ENCODE measurements at regions not wholly inside any gene's neighbourhood (a gene's known extent, or its start where the extent isn't known, plus 50 kb on each side); places are given as distances from the start of the nearest gene placed in this dataset.

DNA sequence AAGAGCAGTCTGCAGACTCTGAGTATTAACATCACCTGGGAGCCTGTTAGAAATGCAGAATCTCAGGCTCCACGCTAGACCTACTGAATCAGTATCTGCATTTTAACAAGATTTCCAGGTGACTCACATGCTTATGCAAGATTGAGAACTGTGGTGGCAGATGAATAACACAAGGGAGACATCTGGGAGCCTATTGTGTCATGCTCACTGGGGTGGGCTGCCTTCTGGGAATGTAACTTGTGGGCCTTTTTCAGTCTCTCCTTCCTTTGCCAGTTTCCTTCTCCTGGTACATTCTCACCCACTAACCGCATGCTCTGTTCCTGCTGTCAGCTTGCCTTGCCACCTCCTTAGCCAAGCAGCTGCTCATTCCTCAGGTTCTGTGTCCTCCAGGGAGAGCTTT lies 176.6 kb upstream of the C9orf72 start:
- TF ChIP-seq, protein P1, sequence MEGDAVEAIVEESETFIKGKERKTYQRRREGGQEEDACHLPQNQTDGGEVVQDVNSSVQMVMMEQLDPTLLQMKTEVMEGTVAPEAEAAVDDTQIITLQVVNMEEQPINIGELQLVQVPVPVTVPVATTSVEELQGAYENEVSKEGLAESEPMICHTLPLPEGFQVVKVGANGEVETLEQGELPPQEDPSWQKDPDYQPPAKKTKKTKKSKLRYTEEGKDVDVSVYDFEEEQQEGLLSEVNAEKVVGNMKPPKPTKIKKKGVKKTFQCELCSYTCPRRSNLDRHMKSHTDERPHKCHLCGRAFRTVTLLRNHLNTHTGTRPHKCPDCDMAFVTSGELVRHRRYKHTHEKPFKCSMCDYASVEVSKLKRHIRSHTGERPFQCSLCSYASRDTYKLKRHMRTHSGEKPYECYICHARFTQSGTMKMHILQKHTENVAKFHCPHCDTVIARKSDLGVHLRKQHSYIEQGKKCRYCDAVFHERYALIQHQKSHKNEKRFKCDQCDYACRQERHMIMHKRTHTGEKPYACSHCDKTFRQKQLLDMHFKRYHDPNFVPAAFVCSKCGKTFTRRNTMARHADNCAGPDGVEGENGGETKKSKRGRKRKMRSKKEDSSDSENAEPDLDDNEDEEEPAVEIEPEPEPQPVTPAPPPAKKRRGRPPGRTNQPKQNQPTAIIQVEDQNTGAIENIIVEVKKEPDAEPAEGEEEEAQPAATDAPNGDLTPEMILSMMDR (conservative IDR thresholded peaks at IDR 0.05; ENCODE audit: low read depth, low read length), result no peak
- TF ChIP-seq POLR2A (IDR thresholded peaks at IDR 0.05; ENCODE audit: low read depth, low read length), result no peak
- TF ChIP-seq, protein P2, sequence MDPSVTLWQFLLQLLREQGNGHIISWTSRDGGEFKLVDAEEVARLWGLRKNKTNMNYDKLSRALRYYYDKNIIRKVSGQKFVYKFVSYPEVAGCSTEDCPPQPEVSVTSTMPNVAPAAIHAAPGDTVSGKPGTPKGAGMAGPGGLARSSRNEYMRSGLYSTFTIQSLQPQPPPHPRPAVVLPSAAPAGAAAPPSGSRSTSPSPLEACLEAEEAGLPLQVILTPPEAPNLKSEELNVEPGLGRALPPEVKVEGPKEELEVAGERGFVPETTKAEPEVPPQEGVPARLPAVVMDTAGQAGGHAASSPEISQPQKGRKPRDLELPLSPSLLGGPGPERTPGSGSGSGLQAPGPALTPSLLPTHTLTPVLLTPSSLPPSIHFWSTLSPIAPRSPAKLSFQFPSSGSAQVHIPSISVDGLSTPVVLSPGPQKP (IDR thresholded peaks at IDR 0.05; ENCODE audit: borderline replicate concordance, low read depth, low read length), result no peak
- TF ChIP-seq, protein P3, sequence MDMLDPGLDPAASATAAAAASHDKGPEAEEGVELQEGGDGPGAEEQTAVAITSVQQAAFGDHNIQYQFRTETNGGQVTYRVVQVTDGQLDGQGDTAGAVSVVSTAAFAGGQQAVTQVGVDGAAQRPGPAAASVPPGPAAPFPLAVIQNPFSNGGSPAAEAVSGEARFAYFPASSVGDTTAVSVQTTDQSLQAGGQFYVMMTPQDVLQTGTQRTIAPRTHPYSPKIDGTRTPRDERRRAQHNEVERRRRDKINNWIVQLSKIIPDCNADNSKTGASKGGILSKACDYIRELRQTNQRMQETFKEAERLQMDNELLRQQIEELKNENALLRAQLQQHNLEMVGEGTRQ (IDR thresholded peaks at IDR 0.05; ENCODE audit: low read depth, low read length), result no peak
- no peak for TF ChIP-seq RAD21 (IDR thresholded peaks at IDR 0.05; ENCODE audit: low read length)
- no peak for TF ChIP-seq MXI1 (IDR thresholded peaks at IDR 0.05; ENCODE audit: borderline replicate concordance, low read depth, low read length)
- no peak for TF ChIP-seq RCOR1 (IDR thresholded peaks at IDR 0.05; ENCODE audit: insufficient replicate concordance, low read length)
